ENCODE measurements at regions not wholly inside any gene's neighbourhood (a gene's known extent, or its start where the extent isn't known, plus 50 kb on each side); places are given as distances from the start of the nearest gene placed in this dataset.

DNA sequence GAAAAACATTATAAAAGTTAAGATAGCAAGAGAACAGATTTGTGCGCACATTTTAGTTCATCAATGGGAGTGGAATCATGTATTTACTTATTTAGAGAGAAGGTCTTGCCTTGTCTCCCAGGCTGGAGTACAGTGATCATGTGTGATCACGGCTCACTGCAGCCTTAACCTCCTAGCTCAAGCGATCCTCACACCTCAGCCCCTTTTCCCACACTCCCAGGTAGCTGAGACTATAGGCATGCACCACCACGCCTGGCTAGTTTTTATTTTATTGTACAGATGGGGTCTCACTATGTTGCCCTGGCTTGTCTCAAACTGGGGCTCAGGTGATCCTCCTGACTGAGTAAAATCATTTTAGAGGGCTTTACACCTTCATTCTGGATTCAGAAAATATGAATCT lies 72.3 kb upstream of the ADGRF1 start:
- no peak for DNase-seq

- DNase-seq: no peak
Measured at GRCh38 chr6:47112317-47112716, 70.2 kb upstream of the ADGRF1 start.

GRCh38 chr6:47111685-47112084 lies 69.6 kb upstream of the ADGRF1 start:
- DNase-seq: no peak

GRCh38 chr6:47109281-47109680 lies 67.1 kb upstream of the ADGRF1 start:
- DNase-seq: no peak

DNA sequence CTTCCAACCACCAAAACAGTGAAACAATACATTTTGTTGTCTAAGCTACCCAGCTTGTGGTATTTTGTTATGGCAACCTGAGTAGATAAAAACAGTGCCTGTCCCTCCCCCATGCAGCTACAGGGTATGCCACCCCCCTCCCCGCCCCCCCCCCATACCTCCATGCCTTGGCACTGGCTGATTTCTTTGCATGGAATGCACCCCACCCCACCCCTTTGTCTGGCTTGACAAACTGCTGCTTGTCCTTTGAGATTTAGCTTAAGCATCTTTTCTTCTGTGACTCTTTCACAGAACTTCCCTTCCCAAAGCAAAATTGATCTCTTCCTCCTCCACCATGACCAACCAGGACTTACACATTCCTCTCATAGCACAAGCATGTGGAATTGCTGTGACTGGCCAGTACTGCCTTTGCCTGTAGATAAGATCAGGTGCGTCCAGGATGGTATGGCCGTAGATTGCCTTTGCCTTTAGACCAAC lies 64.6 kb upstream of the ADGRF1 start:
- no peak for DNase-seq

GRCh38 chr6:47106216-47106615 lies 64.1 kb upstream of the ADGRF1 start:
- no peak for DNase-seq

DNA sequence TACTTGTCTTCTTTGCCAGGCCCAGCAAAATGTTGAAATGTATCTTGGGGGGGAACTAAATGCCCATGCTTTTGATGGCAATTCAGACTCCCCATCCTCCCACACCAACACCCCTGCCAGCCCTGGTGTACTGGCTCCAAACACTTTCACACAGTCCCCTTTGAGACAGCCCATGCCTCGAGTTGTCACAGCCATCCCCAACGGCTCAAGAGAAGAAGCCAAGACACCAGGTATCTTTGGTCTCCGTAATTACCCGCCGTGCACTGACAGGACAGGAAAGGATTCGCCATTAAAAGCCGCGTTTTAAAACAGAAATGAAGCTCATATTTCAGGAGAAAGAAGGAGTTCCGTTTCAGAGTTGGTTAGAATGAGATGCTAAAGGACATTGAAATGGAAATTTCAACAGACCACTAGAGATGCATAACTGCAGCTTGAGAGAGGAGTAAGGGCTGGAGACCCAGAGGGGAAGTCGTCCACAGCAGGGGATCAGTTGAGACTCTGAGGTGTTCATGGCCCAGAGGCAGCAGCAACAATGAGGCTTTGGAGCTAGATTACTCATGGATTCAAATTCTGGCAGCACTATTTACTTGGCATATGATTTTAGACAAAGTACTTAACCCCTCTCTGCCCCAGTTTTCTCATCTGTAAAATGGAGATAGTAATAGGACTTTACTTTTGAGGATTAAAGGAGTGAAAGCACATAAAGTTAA lies 63.5 kb upstream of the ADGRF1 start:
- DNase-seq: no peak

- no peak for DNase-seq
Measured at GRCh38 chr6:47103931-47104330, 61.8 kb upstream of the ADGRF1 start.

GRCh38 chr6:47102331-47102730 lies 60.2 kb upstream of the ADGRF1 start:
- no peak for DNase-seq

DNA sequence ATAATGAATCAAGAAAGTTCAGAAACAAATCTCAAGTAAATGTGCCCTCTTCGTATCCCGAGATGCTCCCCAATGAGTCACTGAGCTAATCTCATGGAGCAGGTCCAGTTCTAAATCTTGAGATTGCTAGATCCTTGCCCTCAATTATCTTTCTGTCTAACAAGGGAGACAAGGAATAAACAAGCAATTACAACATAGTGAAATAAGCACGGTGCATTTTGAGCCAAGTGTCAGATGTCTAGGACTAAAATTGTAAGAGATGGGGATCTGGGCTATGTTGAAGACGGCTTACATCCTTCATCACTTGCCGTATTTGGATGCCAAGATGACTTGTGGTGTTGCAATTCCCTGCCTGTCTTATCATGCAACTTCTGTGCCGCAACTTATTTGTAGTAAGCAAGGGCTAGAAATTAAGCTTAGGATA lies 56.5 kb upstream of the ADGRF1 start:
- no peak for DNase-seq

DNA sequence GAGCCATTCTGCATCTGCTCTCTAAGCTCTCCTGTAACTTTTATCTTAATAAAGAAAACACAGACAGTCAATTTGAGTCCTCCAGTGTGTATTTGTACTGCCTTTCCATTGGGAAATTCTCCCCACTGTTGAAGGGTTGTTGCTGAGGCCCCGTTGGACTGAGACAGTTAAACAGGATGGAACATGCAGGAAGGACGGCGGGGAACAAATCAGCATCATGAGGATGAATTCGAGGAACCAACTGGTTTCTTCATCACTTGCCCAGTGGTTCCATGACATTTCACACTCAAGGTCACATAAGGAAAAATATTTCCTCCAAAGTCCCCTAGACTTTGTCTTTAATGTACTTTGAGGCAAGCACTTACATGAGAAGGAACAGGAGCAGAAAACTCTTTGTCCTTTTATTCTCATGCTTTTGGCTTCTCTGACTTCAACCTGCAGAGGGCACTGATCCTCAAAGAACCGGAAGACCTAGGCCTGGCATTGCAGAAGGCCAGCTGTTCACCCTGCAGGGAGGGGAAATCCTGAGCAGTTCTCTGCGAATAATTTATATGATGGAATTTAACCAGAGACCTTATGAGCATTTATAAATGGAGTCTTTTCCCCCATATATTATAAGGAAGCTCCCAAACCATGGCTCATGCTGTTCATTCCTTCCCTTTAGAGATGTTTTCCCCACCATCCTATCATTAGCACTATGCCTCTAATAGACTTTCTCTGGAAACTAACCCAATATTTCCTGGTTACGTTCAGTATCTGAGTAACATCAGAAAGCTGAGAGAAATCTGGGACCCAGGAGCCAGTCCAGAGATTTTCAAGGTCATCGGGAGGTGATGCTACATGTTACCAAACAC lies 55.2 kb upstream of the ADGRF1 start:
- peak; percentile 41 for DNase-seq

DNA sequence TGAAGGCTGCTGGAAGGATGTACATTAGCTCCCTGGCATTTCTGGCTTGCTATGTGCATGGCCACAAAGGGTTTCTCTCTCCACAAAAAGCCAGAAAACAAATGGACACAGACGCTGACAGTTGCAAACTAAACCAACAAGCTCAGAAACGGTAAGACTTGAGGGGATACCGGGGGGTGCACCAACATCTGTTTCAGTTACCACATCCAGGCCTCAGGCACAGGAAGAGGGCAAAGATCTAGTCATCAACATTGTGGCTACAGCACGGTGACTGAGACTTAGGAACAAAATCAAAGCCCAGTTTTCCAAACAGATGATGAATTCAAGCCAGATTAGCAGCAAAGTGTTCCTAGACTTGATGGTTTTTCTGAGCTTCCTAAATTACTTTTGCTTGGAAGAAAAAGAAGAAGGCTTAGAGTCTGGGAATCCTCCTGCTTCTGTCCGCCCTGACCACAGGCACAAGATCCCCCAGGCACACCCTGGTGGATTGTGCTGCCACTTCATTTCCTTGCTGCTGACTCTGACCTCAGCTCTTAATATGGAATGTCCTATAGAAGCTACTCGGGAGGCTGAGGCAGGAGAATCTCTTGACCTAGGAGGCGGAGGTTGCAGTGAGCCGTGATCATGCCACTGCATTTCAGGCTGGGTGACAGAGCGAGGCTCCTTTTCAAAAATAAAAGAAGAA lies 54.2 kb upstream of the ADGRF1 start:
- no peak for DNase-seq

DNA sequence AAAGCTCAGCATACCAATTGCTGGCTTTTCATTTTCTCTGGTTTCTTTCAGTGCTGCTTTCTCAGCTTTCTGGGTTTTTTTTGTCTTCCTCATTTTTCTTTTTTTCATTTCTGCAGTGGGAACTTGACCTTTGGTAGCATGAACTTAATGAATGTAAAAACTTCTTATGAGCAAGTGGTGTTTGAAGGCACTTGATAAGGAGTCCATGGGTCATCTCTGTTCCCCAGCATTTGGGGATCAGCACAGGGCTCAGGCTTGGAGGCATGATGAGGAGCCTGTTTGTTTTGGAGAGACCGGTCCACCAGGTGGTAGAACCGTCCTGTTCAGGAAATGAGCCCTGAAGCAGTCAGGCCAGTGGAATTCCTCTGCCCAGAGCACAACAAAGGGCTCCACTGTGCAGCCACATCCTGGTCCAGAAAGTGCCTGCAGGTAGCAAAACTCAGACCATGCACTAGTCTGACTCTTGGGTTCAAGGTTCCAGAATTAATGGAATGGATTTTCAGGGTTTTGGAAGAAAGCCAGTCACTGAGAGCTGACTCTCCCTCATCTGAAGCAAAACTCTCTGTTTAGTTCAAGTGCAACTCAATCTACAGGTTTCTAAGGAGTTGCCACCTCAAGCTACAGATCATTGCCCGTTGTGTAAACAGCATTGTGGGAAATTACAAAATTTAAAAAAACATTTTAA lies 52.3 kb upstream of the ADGRF1 start:
- no peak for DNase-seq

DNA sequence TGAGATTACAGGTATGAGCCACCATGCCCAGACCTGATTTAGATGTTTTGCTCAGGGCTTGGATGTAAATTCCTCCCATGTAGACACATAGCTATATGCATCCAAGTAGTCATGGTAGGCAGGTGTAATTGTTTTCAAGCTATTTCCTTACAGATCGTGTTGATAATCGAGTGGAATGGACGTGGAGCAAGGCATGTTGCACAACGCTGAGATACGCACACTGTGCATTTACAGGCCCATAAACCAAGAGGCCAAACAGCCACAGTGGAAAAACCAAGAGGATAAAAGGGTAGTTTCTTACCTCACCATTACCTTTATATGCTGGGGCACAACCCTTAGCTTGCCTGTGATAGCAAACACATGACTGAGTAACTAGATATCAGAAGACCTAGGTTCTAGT lies 51.0 kb upstream of the ADGRF1 start:
- DNase-seq: no peak

GRCh38 chr6:47091886-47092668 lies 49.9 kb upstream of the ADGRF1 start:
- DNase-seq: no peak

Measured in activated CD4-positive, alpha-beta T cell treated with anti-CD3 and anti-CD28 coated beads, Interleukin-10, Interleukin-2, amounts not matched to agents 100 ng/mL and 50 ng/mL, durations not matched to agents 16 hours and 8 hours (primary cell).